NAMALWA (cell line): ENCODE measurements at regions not wholly inside any gene's neighbourhood (a gene's known extent, or its start where the extent isn't known, plus 50 kb on each side); places are given as distances from the start of the nearest gene placed in this dataset.
"Not testable (repeated sequence)": the region's sequence is repeated elsewhere in the genome, so short reads cannot be mapped to it uniquely, and the experiment has no call there.

Experiments
- DNase-seq: peaks from one replicate; pipeline ENCODE4 v3.0.0-alpha.2; 2015; ENCODE audit warnings: low spot score

GRCh38 chr4:188287169-188287894, 148.1 kb downstream of the TRIML1 start:
- DNase-seq = no peak

GRCh38 chr4:188289531-188290125, 150.4 kb downstream of the TRIML1 start:
- DNase-seq = no peak

DNA sequence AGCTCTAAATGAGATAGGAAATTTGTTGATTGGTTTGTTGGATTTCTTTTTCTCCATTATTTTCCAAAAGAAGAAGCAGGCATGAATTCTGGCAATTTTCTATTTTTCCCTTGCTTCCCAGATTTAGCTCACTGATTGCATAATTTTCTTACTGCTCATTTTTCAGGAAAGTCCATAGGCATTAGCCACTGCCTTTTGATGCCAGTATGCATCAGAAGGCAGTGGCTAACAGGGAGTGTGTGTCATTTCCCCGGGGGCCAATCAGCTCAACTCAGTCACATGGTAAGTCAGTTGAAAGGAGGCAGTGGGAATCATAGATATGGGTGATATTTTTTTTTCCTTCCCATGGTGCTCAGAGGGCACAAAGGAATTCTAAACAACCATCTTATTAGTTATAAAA, 156.7 kb downstream of the TRIML1 start:
- DNase-seq = no peak

- DNase-seq = no peak
Measured at GRCh38 chr4:188296331-188296730, 157.1 kb downstream of the TRIML1 start.

GRCh38 chr4:188297873-188298272, 158.6 kb downstream of the TRIML1 start:
- no peak for DNase-seq

DNA sequence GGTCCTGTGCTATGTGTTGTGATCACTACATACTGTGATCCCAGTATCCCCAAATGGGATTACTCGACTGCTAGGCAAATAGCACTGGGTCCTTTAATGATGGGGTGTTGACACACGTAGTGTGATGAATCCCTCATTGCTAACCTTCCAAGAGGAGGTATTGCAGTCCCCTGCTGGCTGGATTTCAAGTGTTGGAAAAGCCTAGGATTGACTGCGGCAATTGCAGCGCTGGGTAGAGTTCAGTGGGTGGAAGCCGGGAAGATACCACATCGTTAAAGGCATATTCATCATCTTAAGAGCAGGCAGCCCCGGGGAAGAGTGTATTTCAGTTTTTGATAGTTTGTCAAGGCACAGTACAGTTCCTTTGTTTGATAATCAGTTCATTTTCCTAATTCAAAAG, 159.9 kb downstream of the TRIML1 start:
- no peak for DNase-seq

- no peak for DNase-seq
Measured at GRCh38 chr4:188300385-188300784, 161.1 kb downstream of the TRIML1 start.

GRCh38 chr4:188305690-188306089, 166.4 kb downstream of the TRIML1 start:
- no peak for DNase-seq

- no peak for DNase-seq
Measured at GRCh38 chr4:188307591-188307990, 168.3 kb downstream of the TRIML1 start.

DNA sequence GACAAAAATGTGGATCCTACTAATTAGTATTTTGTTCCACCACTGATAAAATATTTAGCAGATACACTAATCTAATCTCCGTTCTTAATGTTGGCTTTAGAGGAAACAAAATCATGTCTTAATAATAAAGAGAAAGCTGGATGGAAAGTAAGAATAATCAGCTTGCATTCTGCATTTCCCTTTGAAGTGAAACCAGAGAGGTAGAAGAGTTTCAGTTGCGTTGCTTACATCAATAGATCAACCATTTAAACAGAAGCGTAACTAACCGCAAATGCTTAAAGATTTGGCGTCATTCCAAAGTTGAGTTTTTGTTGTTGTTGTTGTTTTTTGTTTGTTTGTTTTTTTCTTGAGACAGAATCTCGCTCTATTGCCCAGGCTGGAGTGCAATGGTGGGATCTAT, 168.9 kb downstream of the TRIML1 start:
- no peak for DNase-seq

- DNase-seq = no peak
Measured at GRCh38 chr4:188316391-188316790, 177.2 kb downstream of the TRIML1 start.

GRCh38 chr4:188328966-188329365, 189.7 kb downstream of the TRIML1 start:
- DNase-seq = no peak

GRCh38 chr4:188329521-188329920, 190.3 kb downstream of the TRIML1 start:
- no peak for DNase-seq

DNA sequence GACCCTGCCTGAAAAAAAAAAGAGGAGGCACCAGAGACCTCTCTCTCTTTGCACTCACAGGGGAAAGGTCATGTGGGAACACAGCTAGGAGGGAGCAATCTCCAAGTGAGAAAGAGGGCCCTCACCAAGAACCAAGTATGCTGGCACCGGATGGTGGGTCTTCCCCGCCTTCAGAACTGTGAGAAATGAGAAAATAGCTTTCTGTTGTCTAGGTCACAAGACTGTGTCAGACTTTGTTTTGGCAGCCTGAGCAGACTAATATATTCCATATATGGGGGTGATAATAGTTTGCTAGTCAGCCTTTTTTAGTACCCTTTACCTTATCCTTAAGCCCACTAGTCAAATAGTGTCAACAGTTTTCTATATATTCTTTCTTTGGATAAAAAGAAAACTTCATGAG, 193.0 kb downstream of the TRIML1 start:
- no peak for DNase-seq

DNA sequence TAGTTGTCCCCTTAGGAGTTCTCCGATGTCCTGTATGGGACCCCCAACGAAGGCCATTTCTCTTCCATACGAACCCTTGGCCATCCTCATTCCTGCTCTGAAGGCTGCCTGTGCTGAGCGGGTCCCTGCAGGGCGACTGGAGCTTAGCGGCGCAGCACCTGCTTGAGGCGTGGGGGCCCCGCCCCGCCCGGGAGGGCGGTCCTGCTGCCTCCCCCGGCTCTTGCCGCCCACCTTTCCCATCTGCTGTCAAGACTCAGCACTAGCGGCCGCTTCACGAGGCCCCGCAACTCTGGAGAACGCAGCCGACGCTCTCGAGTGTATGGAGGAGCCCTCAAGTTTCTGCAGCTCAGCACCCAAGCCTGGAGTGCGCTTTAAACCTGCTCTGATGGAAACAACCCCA, 197.7 kb downstream of the TRIML1 start:
- no peak for DNase-seq

GRCh38 chr4:188341428-188341827, 202.2 kb downstream of the TRIML1 start:
- no peak for DNase-seq

DNA sequence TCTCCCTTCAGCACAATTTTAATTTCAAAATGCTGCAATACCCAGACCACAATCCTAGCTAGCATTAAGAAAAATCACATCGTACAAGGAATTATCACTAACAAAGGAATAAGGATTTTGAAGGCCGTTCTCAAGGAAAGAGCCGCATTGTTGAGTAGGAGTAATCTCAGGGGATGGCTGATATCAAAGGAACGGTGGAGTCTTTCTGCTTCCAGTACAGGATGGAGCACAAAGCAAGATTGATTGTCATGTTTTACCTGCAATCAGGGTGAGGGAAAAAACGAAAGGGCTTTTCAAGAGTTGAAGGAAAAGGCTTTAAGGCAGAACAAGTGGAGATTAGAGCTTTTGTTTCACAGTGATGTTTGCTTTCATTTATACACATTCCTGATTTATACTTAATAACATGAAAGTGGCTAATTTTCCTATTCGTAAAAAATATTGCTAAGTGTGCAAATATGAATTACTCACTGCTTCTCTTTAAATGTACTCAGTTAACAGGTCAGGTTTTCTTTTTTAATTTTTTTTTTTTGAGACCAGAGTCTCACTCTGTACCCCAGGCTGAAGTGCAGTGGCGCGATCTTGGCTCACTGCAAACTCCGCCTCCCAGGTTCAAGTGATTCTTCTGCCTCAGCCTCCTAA, 207.0 kb downstream of the TRIML1 start:
- DNase-seq = no peak

DNA sequence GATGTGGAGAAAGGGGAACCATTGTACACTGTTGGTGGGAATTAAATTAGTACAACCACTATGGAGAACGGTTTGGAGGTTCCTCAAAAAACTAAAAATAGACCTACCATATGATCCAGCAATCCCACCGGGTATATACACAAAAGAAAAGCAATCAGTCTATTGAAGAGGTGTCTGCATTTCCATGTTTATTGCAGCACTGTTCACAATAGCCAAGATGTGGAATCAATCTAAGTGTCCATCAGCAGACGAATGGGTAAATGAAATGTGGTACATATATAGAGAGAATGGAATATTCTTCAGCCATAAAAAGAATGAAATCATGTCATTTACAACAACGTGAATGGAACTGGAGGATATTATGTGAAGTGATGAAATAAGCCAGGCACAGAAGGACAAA, 208.1 kb downstream of the TRIML1 start:
- no peak for DNase-seq

GRCh38 chr4:188349569-188349968, 210.3 kb downstream of the TRIML1 start:
- not testable (repeated sequence) for DNase-seq

GRCh38 chr4:188363196-188363595, 224.0 kb downstream of the TRIML1 start:
- no peak for DNase-seq

DNA sequence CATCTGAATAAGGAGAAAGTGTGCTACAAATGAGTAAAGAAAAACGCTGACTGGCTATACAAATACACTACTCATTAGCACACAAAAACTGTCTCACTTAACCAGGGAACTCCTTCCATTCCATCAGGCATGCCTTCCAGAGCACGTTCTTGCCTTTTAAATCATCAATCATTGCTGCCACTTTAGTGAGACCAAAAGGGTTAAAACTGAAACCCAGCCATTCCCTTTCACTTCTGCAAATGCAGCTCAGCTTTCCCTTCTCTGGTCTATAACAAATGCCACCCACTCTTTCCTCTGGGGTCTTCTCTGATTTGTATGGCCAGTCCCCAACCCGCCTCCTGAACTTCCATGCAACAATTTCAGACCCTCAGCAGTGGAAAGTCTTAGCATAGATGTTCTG, 231.5 kb downstream of the TRIML1 start:
- DNase-seq = no peak

GRCh38 chr4:188372058-188372457, 232.8 kb downstream of the TRIML1 start:
- DNase-seq = no peak

DNA sequence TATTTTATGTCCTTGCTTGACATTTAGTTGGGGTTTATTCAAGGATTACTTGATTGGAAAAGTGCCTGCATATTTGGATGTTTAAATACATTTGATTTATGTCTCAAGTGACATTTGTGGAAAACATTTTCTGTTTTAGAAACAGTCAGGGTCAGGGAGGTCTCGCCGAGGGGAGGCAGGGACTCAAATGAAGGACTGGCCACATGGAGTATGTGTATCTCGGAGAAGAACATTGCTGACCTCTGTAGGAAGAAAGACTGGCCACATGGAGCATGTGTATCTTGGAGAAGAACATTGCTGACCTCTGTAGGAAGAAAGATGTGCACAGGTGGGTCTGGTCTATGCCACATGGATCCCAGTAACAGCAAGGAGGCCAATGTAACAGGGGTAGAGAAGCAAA, 233.6 kb downstream of the TRIML1 start:
- DNase-seq = no peak

- no peak for DNase-seq
Measured at GRCh38 chr4:188374871-188375270, 235.6 kb downstream of the TRIML1 start.
